VCaP (cell line): ENCODE measurements at regions not wholly inside any gene's neighbourhood (a gene's known extent, or its start where the extent isn't known, plus 50 kb on each side); places are given as distances from the start of the nearest gene placed in this dataset.

Experiments
- H3K27ac ChIP-seq: fragments of 450-650 bp; 2 replicates; pipeline ENCODE4 v1.5.1; 2017
- CTCF ChIP-seq: fragments of 450-650 bp; conservative IDR thresholded peaks from 2 replicates; pipeline ENCODE4 v1.5.1; 2017; ENCODE audit warnings: mild to moderate bottlenecking, moderate library complexity

- no peak overlapping the region for H3K27ac ChIP-seq
These were observed 234.1 kb downstream of the PTEN start for GRCh38 chr10:88097536-88097935.

GRCh38 chr10:88100281-88100680 is 236.9 kb downstream of the PTEN start:
- no peak for TF ChIP-seq CTCF
- no peak overlapping the region for H3K27ac ChIP-seq

More at GRCh38 chr10:88097536-88097935, 234.1 kb downstream of the PTEN start:
- no peak for TF ChIP-seq CTCF

- H3K27ac ChIP-seq = no peak overlapping the region
- no peak for TF ChIP-seq CTCF
These were observed 238.2 kb downstream of the PTEN start for GRCh38 chr10:88101666-88102065.

- no peak overlapping the region for H3K27ac ChIP-seq
- TF ChIP-seq CTCF = no peak
These were observed 240.2 kb downstream of the PTEN start for GRCh38 chr10:88103576-88103975.

GRCh38 chr10:88104223-88104622 is 240.8 kb downstream of the PTEN start:
- TF ChIP-seq CTCF = no peak
- H3K27ac ChIP-seq = no peak overlapping the region

GRCh38 chr10:88106366-88106765 is 242.9 kb downstream of the PTEN start:
- TF ChIP-seq CTCF = no peak
- H3K27ac ChIP-seq = no peak overlapping the region

- H3K27ac ChIP-seq = no peak overlapping the region
- no peak for TF ChIP-seq CTCF
These were observed 244.1 kb downstream of the PTEN start for GRCh38 chr10:88107296-88108097.
